Activated T-cell treated with anti-CD3 and anti-CD28 coated beads, Interleukin-2, amount 50 U/mL, for 24 hours (primary cell): ENCODE measurements at regions not wholly inside any gene's neighbourhood (a gene's known extent, or its start where the extent isn't known, plus 50 kb on each side); places are given as distances from the start of the nearest gene placed in this dataset.
"Not testable (repeated sequence)": the region's sequence is repeated elsewhere in the genome, so short reads cannot be mapped to it uniquely, and the experiment has no call there.

Source experiments
- DNase-seq: peaks from one replicate; pipeline ENCODE4 v3.0.0-alpha.2; 2020
- H3K27ac Mint-ChIP-seq: 2 replicates; pipeline ENCODE4 v1.8.0; 2020; ENCODE audit warnings: mild to moderate bottlenecking, mixed read lengths
- H3K27me3 Mint-ChIP-seq: 2 replicates; pipeline ENCODE4 v1.8.0; 2020; ENCODE audit warnings: mixed read lengths
- H3K36me3 Mint-ChIP-seq: 2 replicates; pipeline ENCODE4 v1.8.0; 2020; ENCODE audit warnings: low read depth, mixed read lengths
- H3K4me1 Mint-ChIP-seq: 2 replicates; pipeline ENCODE4 v1.8.0; 2020; ENCODE audit warnings: low read depth, mixed read lengths
- H3K4me3 Mint-ChIP-seq: 2 replicates; pipeline ENCODE4 v1.8.0; 2020; ENCODE audit warnings: mild to moderate bottlenecking, moderate library complexity, mixed read lengths
- H3K9me3 Mint-ChIP-seq: 2 replicates; pipeline ENCODE4 v1.8.0; 2020; ENCODE audit warnings: mixed read lengths

DNA sequence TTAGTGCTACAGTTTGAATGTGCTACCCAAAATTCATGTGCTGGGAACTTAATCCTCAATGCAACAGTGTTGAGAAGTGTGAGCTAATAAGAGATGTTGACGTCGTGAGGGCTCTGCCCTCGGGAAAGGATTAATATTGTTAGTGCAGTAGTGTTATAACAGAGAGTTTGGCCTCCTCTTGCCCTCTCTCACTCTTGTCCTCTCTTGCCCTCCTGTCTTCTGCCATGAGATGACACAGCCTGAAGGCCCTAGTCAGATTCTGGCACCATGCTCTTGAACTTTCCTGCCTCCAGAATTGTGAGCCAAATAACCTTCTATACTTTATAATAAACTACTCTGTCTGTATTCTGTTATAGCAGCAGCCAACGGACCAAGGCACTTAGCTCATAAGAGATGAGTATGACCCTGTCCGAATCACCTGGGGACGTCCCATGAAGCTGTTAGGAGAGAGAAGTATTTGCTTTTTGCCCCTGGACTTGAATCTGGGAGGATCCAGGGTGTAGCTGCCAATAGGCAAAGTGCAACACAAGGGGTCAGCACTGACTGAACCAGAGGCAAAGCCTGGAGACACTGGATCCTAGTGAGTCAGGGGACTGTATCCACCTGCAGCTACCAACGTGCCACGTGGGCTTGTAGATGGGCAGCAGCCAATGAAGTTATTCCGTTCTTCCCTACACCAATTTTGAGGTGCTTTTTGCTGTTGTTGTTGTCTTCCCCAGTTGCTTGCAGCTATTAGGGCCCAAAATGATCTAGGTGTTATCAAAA, 233.7 kb downstream of the THBS2 start:
- Mint-ChIP-seq H3K36me3 (no peaks in the 10 kb centered on the region), H3K27ac (no peak overlapping the region), H3K27me3 (peaks cover 39% of the 10 kb centered on the region), H3K4me1 (no peaks in the 10 kb centered on the region), H3K4me3 (no peak overlapping the region), H3K9me3 (peaks cover 22% of the 10 kb centered on the region)
- no peak for DNase-seq

DNA sequence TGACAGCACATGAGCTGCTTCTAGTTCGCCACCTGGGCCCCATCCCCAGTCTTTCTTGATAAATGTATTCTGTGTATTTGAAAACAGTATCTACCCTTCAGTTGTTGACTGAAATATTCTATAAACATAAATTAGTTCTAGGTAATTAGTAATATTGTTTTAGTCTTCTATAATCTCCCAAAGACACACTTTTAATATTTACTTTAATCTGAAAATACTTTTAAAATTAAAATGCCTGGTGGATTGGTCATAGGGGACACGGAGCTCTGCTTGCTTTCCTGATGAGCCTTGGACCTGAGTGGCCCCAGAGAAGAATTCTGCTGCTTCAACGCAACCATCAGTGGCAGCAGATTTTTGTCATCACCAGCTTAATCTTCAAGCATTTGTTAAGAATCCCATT, 234.5 kb downstream of the THBS2 start:
- Mint-ChIP-seq H3K9me3 (peaks cover 22% of the 10 kb centered on the region), H3K4me3 (no peak overlapping the region), H3K27me3 (peaks cover 40% of the 10 kb centered on the region), H3K4me1 (no peaks in the 10 kb centered on the region), H3K36me3 (no peaks in the 10 kb centered on the region), H3K27ac (no peak overlapping the region)
- no peak for DNase-seq

DNA sequence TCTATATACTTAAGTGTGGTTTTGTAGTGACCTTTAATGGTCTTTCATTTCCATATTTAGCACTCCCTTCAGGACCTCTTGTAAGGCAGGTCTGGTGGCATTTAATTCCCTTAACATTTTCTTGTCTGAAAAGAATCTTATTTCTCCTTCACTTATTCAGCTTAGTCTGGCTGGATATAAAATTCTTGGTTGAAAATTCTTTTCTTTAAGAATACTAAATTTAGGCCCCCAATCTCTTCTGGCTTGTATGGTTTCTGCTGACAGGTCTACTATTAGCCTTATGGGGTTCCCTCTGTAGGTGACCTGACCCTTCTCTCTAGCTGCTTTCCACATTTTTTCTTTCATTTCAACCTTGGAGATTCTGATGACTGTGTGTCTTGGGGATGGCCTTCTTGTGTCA, 236.9 kb downstream of the THBS2 start:
- no peak overlapping the region for H3K27ac Mint-ChIP-seq
- no peak overlapping the region for H3K4me3 Mint-ChIP-seq
- peaks cover 31% of the 10 kb centered on the region for H3K9me3 Mint-ChIP-seq
- peaks cover 40% of the 10 kb centered on the region for H3K27me3 Mint-ChIP-seq
- H3K36me3 Mint-ChIP-seq = no peaks in the 10 kb centered on the region
- DNase-seq = no peak
- no peaks in the 10 kb centered on the region for H3K4me1 Mint-ChIP-seq

DNA sequence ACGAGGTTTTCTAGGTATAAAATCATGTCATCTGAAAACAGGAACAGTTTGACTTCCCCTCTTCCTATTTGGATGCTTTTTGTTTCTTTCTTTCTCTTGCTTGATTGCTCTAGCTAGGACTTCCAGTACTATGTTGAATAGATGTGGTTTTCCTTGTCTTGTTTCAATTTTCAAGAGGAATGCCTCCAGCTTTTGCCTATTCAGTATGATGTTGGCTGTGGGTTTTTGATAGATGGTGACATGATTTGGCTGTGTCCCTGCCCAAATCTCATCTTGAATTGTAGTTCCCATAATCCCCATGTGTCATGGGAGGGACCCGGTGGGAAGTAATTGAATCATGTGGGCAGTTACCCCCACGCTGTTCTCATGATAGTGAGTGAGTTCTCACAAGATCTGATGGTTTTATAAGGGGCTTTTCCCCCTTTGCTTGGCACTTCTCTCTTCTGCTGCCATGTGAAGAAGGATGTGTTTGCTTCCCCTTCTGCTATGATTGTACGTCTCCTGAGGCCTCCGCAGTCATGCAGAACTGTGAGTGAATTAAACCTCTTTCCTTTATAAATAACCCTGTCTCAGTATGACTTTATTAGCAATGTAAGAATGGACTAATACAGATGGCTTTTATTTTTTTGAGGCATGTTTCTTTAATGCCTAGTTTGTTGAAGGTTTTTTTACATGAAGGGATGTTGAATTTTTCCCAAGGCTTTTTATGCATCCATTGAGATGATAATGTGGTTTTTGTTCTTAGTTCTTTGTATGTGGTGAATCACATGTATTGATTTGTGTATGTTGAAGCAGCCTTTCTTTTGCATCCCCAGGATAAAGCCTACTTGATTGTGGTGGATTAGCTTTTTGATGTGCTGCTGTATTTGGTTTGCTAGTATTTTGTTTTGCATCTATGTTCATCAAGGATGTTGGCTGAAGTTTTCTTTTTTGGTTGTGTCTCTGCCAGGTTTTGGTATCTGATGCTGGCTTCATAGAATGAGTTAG, 239.1 kb downstream of the THBS2 start:
- DNase-seq = no peak
- H3K9me3 Mint-ChIP-seq = peaks cover 31% of the 10 kb centered on the region

DNA sequence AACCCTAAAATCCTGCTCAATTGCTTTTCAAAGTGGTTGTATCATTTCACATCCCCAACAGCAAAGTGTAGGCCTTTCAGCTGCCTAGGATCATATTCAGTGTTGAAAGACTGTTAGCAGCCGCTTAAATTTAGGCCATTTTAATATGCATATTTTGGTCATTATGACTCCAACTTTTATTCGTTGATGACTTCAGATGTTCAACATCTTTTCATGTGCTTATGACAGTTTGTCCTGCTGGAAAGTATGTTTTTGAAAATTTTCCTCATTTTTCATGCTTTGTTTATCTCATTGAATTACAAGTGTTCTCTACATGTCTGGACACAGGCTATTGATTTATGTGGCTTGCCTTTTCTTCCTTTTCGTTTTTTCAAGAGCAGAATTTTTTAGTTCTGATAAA, 244.0 kb downstream of the THBS2 start:
- Mint-ChIP-seq H3K27me3 (no peaks in the 10 kb centered on the region), H3K9me3 (peaks cover 9% of the 10 kb centered on the region), H3K4me3 (no peak overlapping the region), H3K4me1 (no peaks in the 10 kb centered on the region), H3K27ac (no peak overlapping the region), H3K36me3 (no peaks in the 10 kb centered on the region)
- DNase-seq = no peak

More for the DNA sequence above, 239.1 kb downstream of the THBS2 start:
- Mint-ChIP-seq H3K27me3 (peaks cover 34% of the 10 kb centered on the region), H3K4me3 (no peak overlapping the region), H3K27ac (no peak overlapping the region), H3K36me3 (no peaks in the 10 kb centered on the region), H3K4me1 (no peaks in the 10 kb centered on the region)

DNA sequence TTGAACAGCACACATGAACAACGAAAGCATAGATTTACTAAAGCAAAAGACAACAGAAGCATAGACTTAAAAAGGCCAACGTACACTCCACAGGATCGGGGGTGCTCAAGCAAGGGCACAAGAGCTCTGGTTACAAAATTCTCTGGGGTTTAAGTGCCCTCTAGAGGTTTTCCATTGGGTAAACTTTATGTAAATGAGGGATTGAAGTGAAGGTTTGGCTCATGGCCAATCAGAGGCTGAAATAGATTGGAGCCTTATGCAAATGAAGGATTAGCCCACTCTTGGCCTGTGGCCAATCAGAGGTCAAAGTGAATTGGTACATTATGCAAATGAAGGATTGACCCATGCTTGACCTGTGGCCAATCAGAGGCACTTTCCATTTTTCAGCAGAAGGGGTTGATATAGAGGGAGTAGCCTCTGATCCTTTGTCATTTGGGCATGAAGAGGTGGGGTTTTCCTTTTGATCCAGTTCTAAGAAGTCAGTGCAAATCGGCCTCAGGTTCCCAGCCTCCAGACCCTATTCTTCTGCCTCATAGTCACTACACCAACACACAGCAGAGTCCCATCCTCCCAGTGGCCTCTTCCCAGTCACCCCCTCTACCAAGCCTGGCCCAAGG, 244.9 kb downstream of the THBS2 start:
- no peak for DNase-seq
- Mint-ChIP-seq H3K4me3 (no peak overlapping the region), H3K27me3 (peaks cover 3% of the 10 kb centered on the region), H3K27ac (no peak overlapping the region), H3K36me3 (no peaks in the 10 kb centered on the region), H3K9me3 (peaks cover 9% of the 10 kb centered on the region), H3K4me1 (no peaks in the 10 kb centered on the region)

DNA sequence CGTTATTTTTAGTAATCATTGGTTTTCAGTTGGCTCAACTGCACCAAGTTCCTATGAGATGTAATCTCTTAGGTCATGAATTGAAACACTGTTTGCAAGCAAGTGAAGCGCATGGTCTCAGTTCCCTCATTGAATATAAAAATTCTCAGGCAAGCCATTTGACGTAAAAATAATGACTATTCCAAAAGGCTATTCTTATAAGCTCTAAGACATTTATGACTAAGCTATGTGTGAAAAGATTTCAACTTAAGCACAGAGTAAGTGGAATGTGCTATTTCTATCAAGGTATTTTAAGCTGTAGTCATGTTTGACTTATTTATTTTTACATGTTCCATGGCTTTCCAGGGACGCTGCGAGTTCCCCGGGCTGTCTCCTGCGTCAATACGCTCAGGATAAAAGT, 248.5 kb downstream of the THBS2 start:
- Mint-ChIP-seq H3K27me3 (peaks cover 3% of the 10 kb centered on the region), H3K4me1 (no peaks in the 10 kb centered on the region), H3K36me3 (no peaks in the 10 kb centered on the region), H3K4me3 (no peak overlapping the region), H3K27ac (no peak overlapping the region), H3K9me3 (no peaks in the 10 kb centered on the region)
- DNase-seq = no peak

DNA sequence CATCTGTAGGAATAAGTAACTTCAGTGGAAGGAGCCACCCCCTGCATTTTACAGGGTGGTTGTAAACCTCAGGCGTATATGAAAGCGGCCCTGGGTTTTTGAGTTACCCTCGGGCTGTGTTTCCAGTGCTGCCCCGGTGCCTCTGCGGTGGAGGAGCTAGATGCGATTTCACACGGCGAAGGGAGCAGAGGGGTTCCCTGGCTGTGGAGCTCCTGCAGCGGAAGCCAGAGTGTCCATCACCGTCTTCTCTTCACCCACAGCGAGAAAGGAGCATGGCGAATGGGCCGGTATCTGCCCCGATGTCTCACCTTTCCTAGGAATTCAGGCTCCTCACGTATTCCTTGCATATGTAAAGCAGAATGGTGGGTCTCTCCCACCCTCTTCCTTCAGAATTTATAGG, 253.6 kb downstream of the THBS2 start:
- Mint-ChIP-seq H3K27me3 (peaks cover 3% of the 10 kb centered on the region), H3K9me3 (no peaks in the 10 kb centered on the region), H3K4me1 (no peaks in the 10 kb centered on the region), H3K27ac (no peak overlapping the region), H3K4me3 (no peak overlapping the region), H3K36me3 (no peaks in the 10 kb centered on the region)
- no peak for DNase-seq

DNA sequence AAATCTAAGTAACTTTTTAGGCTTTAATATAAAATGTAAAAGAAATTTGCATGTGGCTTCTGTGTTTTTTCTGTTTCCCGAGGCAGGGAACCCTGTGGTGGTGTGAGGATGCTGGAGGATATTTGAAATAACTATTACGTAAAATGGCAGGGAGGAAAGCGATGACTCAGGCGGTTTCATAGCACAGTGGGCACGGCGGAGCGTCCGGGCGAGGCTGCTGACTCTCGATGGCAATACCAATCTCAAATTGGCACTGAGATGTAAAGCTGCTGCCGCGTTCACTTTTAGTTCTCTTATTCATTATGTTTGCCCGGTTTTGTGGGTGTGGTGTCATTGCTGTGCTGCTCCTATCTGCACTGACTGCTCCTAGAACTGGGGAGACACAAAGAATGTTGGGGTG, 254.3 kb downstream of the THBS2 start:
- H3K36me3 Mint-ChIP-seq = no peaks in the 10 kb centered on the region
- H3K4me1 Mint-ChIP-seq = no peaks in the 10 kb centered on the region
- no peak for DNase-seq
- peaks cover 3% of the 10 kb centered on the region for H3K27me3 Mint-ChIP-seq
- no peak overlapping the region for H3K4me3 Mint-ChIP-seq
- no peaks in the 10 kb centered on the region for H3K9me3 Mint-ChIP-seq
- no peak overlapping the region for H3K27ac Mint-ChIP-seq

DNA sequence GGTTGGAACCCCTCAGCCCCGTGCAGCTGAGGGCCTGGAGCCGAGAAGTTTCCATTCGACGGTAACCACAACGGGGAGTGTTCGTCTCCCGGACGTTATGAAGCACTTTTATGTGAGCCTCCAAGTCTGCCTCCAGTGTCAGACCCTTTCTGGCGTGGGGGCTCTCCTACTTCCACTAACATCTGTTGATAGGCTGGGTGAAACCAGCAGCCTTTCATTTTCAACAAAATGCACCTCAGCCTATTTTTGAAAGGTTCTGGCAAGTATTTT, 257.4 kb downstream of the THBS2 start:
- Mint-ChIP-seq H3K4me1 (no peaks in the 10 kb centered on the region), H3K27ac (no peak overlapping the region), H3K36me3 (no peaks in the 10 kb centered on the region), H3K27me3 (no peaks in the 10 kb centered on the region), H3K4me3 (no peak overlapping the region), H3K9me3 (no peaks in the 10 kb centered on the region)
- no peak for DNase-seq

DNA sequence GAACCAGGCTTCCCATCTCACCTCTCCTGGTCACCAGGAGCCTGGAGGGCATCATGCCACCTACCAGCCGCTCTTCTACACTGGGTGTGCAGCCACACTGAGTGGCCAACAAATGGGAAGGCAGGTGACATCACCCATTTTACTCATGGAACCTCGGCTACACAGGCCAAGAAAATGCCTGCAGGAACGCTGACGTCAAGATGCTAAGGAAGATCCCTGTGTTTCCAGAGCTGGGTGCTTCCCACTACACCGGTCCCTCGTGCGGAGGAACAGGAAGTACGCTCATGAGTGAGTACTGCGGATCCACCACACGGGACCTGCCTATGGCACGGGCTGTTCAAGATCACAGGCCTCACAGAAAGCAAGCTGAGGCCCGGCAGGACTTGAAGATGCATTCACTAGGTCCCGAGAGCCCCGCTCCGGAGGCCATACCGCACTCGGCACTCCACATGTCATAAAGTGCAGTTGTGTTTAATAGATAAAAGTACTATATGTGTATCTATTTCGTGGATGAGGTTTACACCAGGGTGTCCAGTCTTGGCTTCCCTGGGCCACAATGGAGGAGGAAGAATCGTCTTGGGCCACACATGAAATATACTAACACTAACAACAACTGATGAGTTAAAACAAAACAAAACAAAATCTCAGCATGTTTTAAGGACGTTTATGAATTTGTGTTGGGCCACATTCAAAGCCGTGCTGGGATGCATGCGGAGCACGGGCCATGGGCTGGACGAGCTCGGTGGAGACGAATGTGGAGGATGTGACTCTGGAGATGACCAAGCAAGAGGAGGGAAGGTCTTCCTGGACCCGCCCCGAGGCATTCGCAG, 257.9 kb downstream of the THBS2 start:
- DNase-seq = no peak
- Mint-ChIP-seq H3K4me1 (no peaks in the 10 kb centered on the region), H3K4me3 (no peak overlapping the region), H3K9me3 (no peaks in the 10 kb centered on the region), H3K27ac (no peak overlapping the region), H3K27me3 (no peaks in the 10 kb centered on the region), H3K36me3 (no peaks in the 10 kb centered on the region)

DNA sequence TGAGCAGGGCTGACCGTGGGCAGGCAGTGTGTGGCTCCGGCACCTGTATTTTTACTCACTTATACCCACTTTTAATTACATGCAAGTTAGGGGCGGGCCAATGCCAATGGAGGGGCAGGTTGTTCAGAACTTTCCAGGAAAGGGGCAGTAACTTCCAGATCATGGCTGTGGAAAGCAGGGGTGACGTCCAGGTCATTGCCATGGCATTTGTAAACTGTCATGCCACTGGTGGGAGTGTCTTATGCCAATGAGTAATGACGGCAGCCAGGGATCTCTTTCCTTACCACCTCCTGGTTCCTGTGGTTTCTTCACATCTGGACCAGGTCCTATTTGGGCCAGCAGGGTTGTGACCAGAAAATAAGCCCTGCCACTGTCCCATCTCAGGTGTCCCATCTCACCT, 258.7 kb downstream of the THBS2 start:
- H3K9me3 Mint-ChIP-seq = no peaks in the 10 kb centered on the region
- H3K27ac Mint-ChIP-seq = no peak overlapping the region

DNA sequence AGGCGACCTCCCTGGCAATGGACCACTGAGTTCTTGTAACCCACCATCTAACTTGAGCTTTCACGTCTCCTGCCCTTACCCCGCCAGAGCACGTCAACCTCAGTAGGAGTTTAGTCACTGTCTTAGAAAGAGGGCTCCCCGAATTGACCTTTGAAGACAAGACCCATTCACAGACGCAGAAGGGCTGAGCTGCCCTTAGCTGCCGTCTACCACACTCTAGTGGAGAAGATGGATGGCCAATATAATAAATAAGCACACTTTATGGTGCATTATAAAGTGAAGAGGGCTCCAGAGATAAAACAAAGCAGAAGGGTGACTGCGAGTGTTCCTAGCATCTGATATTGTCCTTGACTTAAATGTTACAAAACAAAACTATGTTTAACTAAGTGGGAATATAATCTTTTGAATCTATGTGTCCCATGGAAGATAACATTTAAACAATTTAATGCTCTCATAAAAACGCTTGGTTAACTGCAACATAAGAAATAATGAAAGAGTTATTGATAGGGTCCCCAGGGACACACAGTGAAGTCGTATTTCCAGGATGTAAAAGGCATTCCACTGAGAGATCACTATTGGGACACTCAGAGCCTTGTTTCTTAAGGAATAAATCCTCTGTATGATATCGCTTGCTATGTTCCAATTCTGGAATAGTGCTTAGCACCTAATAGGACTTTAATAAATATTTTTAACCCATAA, 261.1 kb downstream of the THBS2 start:
- Mint-ChIP-seq H3K4me3 (no peak overlapping the region), H3K4me1 (no peaks in the 10 kb centered on the region), H3K9me3 (no peaks in the 10 kb centered on the region), H3K27ac (no peak overlapping the region), H3K27me3 (no peaks in the 10 kb centered on the region), H3K36me3 (no peaks in the 10 kb centered on the region)
- no peak for DNase-seq

More for the DNA sequence above, 258.7 kb downstream of the THBS2 start:
- Mint-ChIP-seq H3K36me3 (no peaks in the 10 kb centered on the region), H3K27me3 (no peaks in the 10 kb centered on the region), H3K4me3 (no peak overlapping the region), H3K4me1 (no peaks in the 10 kb centered on the region)
- DNase-seq = no peak

DNA sequence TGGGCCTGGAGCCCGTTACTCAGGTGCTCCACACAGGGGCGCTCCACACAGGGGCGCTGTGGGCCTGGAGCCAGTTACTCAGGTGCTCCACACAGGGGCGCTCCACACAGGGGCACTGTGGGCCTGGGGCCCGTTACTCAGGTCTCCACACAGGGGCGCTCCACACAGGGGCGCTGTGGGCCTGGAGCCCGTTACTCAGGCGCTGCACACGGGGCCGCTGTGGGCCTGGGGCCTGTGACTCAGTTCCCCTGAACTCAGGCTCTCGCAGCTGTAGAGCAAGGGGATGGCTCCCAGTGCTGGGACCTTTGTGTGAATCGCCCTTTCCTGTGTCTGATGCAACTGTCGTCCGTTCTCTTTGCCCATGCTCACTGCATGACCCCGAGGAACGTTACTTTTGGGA, 262.0 kb downstream of the THBS2 start:
- H3K27ac Mint-ChIP-seq, H3K9me3 Mint-ChIP-seq, DNase-seq, H3K4me1 Mint-ChIP-seq, H3K4me3 Mint-ChIP-seq, H3K27me3 Mint-ChIP-seq, H3K36me3 Mint-ChIP-seq: not testable (repeated sequence)
